GM18858 (cell line): ENCODE measurements at regions not wholly inside any gene's neighbourhood (a gene's known extent, or its start where the extent isn't known, plus 50 kb on each side); places are given as distances from the start of the nearest gene placed in this dataset.

Source experiments
- ATAC-seq: cut with Tn5 transposase; IDR thresholded peaks from one replicate; pipeline ENCODE4 v1.9.1; 2021; ENCODE audit not compliant: unreplicated experiment

DNA sequence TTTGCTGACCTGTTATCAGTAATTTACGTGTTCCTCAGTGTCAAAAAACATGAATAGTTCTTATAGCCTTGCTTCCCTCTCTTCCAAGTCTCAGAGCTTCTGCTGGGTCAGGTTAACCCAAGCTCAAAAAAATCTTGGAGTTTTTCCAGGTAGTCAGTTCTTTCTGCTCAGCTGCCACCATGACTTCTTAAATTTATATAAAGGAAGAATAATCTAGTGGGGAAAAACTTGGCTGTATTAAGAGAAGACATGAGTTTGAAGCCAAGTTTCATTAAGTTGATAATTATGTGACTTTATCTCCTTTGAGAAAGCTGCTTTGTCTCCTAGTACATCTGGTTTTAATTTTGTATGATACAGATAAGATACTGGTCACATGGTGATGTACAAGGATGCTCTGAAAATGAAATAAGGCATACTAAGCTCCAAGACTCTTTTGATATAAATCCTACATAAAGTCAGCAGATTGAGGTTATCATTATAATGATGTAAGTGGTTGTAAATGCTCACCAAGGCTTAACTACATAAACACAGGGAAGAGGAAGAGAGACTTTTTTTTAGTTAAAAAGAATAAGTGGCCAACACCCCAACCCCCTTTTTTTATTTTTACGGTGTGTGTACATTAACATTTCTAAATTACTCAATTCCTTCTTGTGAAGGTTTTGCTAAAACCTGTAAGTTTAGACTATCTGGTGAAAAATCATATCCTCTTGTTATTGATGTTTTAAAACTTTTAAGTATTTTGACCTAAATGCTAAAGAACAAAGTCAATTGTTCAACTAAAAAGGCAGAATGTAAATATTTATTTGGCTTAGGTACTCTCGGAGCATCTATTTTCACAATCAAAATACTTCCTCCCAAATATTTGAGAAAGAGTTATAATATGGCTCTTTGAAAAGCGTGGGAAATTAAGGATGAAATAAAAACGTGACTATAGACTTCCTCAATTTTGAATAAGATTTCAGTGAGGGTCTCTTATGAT, 84.1 kb upstream of the SLC38A2 start:
- ATAC-seq = no peak

DNA sequence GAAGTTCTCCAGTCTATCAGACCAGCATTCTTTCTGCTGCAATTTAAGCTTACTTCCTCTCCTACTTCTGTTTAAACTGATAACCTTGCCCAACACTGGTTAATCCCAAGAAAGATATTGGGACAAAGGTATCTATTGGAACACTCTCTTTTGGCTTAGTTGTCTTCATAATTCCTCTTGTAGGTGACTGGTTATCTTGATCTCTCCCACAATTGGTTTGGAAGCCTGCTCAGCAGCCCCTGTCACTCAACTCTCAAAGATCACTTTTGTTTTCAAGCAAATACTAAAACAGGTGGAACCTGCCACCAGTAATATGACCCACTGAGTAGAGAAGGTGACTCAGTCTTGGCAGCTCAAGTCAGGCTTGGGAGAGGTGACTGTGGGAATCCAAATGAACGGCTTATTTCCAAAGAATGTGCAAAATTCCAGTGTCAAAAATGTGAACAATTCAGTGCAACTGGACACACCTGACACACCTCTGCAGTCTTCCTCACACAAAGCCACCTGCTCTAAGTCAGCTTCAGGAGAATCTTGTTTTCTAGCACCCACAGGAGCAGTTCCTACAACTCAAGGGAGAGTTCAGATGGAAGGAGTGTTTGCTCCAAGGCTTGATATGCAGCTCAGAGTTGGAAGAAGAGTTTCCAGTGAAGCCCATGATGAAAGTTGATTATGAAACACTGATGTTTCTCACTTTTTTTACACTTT, 83.2 kb upstream of the SLC38A2 start:
- ATAC-seq = no peak

DNA sequence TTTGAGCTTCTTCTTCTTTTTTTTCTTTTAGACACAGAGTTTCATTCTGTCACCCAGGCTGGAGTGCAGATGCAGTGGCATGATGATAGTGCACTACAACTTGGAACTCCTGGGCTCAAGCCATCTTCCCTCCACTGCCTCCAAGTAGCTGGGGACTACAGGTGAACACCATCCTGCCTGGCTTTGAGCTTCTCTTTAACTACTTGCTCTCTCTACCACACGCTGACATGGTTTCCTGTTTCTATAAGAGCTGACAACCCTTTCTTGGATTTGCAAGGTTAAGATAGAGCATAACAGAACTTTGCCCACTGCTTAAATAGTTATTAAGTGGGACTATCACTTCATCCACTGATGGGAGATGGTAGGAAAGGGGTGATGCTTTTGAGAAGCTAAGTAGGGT, 82.4 kb upstream of the SLC38A2 start:
- no peak for ATAC-seq

DNA sequence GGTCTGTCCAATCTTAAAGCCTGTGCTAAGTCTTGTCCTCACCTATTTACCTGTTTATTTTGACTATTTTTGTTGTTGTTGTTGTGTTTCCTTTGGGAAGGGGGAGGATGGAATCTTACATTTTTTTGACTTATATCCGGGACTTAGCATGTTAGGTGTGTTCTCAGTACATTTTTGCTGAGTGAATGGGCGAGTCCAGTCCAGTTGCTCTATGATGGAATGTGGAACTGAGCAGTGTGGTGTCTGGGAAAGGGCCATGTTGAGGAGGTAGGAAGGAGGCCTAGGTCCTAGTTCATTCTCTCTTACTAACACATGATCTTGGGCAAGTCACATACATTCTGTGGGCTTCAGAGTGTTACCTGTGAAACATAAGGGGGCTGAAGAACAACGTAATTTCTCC, 80.9 kb upstream of the SLC38A2 start:
- ATAC-seq = no peak

DNA sequence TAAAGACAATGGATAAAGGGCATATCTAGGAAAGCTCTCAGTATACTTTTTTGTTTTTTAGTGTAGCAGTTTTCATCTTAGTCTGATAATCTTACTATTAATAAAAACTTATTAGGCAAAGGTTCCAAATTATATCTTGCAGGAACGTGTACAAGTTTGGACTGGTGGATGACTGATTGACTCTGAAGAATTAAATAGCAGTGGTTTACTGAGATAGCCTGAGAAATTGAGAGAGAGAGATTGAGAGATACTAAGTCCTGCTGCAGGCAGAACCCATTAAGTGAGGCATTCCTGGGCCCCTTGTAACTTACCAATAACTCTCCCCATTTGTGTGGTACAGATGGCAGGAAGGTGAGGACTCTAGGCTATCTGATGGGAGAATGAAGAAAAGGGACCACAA, 80.2 kb upstream of the SLC38A2 start:
- no peak for ATAC-seq

DNA sequence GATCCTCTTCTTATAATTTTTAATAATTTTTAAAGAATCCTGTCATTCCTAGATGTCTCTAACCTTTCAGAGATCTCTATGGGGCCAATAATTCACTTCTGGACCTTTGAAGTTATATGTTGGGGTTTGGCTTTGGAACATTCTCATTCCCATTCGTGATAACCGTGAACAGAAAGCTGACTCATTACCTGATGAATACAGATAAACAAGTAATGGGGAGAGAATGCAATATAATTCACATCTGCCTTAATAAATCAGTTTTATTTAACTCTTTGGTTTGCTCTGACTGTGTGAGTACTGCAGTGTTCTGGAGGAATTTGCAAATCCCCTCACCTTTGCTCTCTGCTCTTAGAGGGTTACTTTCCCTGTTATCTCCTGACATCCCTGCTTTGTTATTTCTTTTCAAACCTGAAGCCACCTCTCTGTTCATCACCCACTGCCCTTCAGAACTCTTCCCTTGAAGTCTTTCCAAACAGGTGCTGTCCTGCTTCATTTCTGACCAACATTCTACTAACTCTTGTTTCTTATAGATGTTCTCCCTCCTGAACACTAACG, 79.6 kb upstream of the SLC38A2 start:
- no peak for ATAC-seq

DNA sequence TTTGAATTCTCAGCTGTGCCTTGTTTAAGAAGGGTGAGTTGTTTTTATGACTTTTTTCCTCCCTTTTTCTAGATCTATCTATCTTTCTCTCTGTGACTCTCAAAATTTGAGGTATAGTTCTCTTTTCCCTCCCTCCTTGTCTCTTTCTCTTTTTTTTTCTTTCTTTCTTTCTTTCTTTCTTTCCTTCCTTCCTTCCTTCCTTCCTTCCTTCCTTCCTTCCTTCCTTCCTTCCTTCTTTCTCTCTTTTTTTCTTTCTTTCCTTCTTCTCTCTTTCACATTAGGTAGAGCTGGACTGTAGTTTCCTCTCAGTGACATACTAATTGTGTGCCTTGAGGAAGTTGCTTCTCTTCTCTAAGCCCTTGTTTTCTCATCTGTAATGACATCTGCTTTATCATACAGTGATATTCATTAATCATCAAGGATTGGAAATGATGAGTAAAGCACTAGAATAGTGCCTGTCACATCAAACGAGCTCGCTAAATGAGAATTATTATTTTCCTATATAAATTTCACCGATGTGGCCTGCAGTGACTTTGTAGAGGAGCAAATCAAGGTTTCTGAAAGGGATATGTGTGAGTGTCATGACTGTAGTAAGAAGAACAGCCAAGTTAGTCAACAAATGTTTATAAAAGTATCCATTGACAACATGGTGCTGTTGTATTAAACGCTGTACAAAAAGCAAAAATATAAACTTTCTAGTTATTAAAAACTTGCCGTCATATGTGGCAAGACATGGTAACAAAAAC, 78.9 kb upstream of the SLC38A2 start:
- no peak for ATAC-seq

DNA sequence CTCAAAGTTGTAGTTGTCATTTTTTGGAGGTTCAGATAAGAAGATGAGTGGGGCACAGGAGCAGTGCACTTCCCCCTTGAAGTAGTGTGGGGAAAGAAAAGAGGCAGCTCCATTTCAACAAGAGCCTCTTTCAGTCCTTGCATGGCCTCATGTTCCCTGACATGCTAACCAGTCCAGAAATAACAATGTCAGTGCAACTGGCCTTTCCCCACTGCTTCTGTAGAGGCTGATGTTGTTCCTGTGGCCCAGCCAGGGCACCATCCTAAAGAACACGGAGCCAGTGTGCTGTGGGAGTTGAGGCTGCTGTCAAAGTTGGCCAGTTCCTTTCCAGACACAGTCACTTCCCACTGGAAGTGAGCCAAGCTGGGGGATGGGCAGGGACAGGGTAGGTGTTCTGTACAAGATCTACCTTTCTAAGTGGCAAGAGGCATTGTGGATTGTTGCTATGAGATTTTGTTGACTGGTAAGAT, 77.7 kb upstream of the SLC38A2 start:
- no peak for ATAC-seq

DNA sequence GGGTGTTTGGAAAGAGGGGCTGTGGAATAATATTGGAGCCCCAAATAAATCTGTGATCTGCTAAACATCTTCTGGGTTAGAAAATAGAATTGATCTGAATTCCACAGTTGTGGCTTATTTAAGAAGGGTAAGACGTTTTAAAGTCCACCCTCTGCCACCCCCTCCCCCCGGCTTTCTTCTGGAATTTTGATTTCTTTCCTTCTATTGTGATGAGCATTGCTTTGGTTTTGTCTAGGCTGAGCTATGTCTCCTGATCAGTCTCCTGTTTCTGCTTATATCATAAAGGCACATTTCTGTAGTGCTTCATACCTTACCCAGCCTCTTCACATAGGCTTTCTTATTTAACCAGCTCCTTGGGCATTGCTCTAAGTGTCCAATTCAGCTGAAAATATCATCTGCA, 77.3 kb upstream of the SLC38A2 start:
- no peak for ATAC-seq

DNA sequence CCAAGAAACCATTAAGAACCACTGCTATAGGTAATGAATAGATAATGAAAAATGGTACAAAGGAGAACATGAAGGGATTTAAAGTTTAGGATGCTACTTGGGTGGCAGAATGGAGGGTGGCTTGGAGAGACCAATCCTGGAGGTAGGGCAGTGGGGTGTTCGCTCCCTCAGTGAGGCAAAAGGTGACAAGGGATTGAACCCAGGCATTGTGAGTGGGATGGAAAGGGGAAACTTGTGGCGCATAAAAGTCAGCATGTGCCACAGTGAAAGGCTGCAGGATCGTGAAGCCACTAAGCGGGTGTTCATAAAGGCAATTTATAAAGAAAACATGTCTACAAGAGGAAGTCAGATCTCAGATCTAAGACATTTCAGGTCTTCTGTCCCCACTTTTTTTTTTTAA, 76.7 kb upstream of the SLC38A2 start:
- no peak for ATAC-seq

DNA sequence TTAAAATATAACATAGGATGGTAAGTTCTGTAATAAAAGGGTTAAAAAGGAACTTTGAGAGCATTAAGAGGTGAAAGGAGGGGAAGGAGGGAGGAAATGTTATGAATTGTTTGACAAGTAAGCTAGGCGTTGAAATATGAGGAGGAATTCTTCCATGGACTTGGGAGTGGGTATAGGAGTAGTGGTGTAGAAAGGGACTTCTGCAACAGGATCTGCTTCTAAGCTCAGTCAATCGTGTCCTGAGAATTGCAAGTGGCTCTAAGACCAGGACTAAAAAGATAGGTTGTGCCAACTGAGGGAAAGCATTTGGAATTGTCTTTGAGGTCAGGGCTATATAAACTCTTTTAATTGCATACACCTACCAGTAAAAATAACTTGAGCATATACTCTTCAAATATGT, 74.1 kb upstream of the SLC38A2 start:
- no peak for ATAC-seq

DNA sequence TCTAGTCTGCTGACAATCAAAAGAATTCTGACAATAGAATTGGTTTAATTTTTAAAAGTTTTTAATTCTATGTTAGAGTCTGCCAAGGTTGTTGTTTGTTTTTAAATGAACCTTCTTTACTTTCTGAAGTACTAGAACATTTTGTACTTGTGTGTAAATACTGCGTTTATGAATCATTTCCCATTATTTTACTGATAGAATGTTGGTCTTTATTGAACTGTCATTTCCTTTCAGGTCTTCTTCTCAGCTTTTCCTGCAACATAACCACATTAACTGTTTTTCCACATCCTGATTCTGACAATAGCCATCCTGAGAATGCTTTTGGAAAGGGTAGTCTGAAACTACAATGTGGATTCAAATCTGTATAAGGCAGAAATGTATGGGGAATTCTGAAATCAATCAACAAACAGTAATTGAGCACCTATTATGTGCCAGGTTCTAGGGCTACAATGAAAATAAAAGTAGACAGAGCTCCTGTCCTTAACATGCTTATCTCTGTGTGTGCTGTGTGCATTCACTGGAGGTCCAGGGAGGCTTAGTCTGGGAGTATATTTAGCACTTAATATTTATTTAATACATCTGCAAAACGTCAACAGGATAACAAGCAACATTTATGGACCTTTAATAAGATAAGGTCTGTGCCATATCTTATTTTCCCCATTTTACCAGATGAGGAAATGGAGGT, 73.1 kb upstream of the SLC38A2 start:
- no peak for ATAC-seq

DNA sequence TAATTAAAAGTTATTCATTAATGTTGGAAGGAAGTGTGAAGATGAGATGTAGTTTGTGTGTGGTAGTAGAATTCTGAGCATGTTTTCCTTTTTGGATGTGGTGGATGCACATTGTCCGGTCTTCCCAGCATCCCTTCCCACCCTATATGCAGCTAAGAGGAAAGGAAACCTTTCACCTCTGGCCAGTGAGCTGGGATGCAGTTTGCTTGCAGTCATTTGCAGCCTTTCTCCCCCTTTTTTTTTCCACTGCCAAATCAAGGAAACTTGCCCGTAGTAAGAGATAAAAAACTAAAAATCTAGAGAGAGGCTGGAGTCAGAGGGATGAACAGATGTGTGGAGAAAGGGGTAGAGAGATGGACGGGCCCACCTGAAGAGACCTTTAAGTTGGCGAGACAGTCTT, 72.5 kb upstream of the SLC38A2 start:
- ATAC-seq = no peak

DNA sequence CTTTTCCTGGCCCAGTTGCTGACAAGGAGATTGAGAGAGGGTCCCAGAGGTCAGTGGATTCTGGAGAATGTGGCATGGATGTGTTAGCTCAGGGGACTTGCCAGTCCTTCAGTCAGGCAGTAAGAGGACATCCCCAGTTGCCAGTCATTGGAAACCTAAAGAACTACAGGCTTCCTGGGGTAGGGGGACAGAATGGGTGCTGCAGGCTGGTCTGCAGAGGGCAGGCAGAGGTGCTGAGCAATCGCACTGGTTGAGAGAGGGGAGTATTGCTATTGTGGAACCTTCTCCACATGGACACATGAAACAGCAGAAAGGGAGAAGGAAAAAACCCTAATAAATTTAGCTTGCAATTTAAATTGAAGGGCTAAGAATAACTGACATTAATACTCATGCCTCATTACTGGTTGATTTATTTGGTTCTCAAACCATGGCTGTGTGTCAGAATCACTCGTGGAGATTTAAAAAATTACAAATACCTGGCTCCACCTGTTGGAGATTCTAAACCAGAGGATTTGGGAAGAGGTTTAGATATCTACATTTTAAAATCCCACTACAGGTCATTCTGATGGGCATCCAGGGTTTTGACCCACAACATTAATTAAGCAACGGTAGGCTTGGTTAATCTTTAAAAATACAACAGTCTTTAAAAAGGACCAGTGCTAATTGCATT, 71.2 kb upstream of the SLC38A2 start:
- ATAC-seq = no peak

DNA sequence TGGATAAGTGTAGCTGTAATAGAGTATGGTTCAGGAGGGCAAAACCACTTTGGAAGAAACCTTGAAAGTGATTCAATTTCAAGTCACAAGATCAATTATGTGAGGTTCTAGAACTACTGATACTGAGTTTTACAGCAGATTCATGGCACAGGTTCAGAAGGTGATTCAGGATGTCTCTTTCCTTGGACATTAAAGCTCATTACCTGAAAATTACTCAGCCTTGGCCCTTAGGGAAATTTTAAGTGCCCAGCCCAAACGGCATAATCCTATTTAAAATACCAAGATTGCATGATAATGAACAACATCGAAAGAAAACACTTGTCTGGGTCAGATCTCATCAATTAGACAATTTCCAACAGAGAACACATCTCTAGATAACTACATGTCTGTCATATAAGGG, 70.2 kb upstream of the SLC38A2 start:
- ATAC-seq = no peak

DNA sequence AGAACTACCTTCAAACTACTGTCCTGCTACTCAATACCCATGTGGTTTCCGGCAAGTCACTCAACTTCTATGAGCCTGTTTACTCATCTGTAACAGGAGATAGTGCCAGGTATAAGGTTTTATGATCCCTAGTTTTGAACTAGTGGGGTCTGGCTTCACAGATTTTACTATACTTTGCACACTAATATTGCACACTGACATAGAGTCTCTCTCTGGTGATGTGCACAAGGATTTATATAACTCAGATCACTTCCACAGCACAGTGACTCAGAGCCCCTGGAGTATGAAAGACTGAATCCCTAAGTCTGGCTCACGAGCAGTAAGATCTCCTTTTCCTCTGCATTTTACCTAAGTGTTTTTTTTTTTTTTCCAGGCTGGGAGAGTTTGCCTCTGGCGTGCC, 69.7 kb upstream of the SLC38A2 start:
- ATAC-seq = no peak

DNA sequence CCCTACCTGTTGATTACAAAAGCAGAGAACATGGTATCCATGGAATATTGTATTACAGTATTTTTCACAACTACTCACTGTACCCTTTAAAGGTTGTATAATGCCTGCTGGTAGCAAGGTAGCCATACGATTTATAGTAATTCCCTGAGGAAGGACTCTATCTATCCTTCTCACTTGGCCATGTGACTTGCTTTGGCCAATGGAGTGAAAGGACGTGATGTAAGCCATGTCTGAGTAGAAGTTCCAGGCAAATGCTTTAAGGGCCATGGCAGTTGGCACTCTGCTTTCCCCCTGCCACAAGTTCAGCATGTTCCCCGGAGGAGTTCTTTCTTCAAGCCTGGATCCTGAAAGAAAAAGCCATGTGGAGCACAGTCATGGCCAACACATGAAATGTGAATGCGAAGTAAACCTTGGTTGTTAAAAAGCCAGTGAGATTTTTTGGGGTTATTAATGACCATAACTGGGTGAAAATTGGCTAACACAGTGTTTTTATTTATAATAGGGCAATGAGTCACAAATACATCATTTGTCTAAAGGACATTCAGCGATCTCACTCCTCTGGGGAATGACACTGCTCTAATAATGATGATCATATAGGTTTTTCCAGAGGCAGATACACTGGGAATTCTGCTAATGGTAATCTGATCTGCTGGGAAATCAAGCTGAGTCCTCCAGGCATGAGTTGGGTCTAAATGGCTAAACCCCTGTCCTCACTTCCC, 67.4 kb upstream of the SLC38A2 start:
- no peak for ATAC-seq

DNA sequence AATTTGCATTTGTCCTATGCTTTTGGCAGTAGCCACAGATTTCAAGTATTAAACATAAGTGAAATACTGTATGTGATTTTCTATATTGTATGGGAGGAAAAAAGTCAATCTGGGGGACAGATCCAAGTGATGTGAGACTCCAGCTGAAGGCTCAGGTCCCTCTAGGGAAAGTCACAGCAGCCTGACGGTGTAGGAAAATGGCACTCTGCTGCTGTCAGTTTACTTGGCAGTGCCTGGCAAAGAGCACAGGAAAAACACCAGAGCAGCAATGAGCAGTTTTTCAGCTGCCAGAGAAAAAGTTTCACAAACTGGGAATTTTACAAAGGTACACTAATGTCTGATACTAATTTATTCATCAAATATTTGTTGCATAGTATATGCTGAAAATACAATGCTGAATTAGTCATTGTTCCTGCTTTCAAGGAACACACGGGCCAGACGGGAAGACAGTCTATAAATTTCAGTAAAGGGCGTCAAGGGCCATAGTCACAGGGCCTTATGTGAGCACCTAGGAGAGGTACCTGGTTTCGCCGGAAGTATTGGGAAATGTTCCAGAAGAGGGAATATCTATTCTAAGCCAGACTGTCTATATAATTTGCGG, 66.2 kb upstream of the SLC38A2 start:
- ATAC-seq = no peak

DNA sequence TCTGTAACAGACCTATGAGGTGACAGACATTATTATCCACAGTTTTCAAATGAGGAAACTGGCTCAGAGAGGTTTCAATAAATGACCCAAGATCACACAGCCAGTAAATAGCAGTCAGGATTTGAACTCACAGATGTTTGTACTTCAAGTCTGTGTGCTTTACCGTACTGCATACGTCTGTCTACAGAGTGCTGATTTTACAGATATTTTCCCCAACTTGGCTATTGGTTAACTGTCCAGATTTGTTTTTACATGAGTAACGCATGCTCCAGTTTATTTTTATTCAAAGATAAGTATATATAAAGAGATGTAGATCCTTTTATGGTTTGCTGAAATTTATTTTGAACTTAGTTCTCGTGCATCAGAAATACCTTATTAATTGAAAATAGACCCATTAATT, 65.7 kb upstream of the SLC38A2 start:
- no peak for ATAC-seq
